Stomach (tissue), 8 donors: ENCODE measurements at regions not wholly inside any gene's neighbourhood (a gene's known extent, or its start where the extent isn't known, plus 50 kb on each side); places are given as distances from the start of the nearest gene placed in this dataset.

Experiments used
- DNase-seq, 2 donors: peaks; one replicate each; pipeline versions ENCODE4 v3.0.0 to v3.0.0-alpha.2; 2013 to 2019
- H3K27ac ChIP-seq, 5 donors: fragments of 200-600 bp in 4 of 5; sonication (generic) in 4 of 5; one replicate each; pipeline ENCODE4 v1.5.1; 2013 to 2019; ENCODE audit warnings: mild to moderate bottlenecking in 1 of 5, moderate library complexity in 1 of 5
- H3K27me3 ChIP-seq, 3 donors: fragments of 200-600 bp; sonication (generic); one replicate each; pipeline ENCODE4 v1.5.1; 2017 to 2019; ENCODE audit warnings: mixed run types in 1 of 3
- H3K36me3 ChIP-seq, 4 donors: fragments of 200-600 bp; sonication (generic); 1 replicate in 3 of 4; 2 replicates in 1 of 4; pipeline ENCODE4 v1.5.1; 2016 to 2019
- H3K4me1 ChIP-seq, 4 donors: fragments of 200-600 bp; sonication (generic); one replicate each; pipeline ENCODE4 v1.5.1; 2016 to 2019
- H3K4me3 ChIP-seq, 4 donors: fragments of 200-600 bp; sonication (generic) in 3 of 4; one replicate each; pipeline ENCODE4 v1.5.1; 2016 to 2019; ENCODE audit warnings: mild to moderate bottlenecking in 1 of 4
- H3K9me3 ChIP-seq, 4 donors: fragments of 200-600 bp; sonication (generic); one replicate each; pipeline ENCODE4 v1.5.1; 2016 to 2019
- CTCF ChIP-seq, 7 experiments: fragments of 450-650 bp in 4 of 7; fragments of 200-600 bp in 3 of 7; sonication (generic) in 3 of 7; IDR thresholded peaks; one replicate each; pipeline ENCODE4 v1.5.1; 2016 to 2019; ENCODE audit warnings: antibody characterized with exemption in 7 of 7, control low read depth in 2 of 7, mild to moderate bottlenecking in 1 of 7
- EP300 ChIP-seq: sonication (generic); formaldehyde crosslinking; IDR thresholded peaks from one replicate; pipeline ENCODE4 v1.6.1; 2017; ENCODE audit warnings: antibody characterized with exemption
- POLR2A ChIP-seq, 4 donors: fragments of 450-650 bp; IDR thresholded peaks; one replicate each; pipeline ENCODE4 v1.6.1; 2016; ENCODE audit warnings: antibody characterized with exemption in 4 of 4, control low read depth in 2 of 4, mild to moderate bottlenecking in 1 of 4, moderate library complexity in 1 of 4
- POLR2AphosphoS5 ChIP-seq, 3 donors: sonication (generic); formaldehyde crosslinking; IDR thresholded peaks; one replicate each; pipeline ENCODE4 v1.6.1; 2016; ENCODE audit warnings: antibody characterized with exemption in 3 of 3
- WGBS, 5 donors: extraction: QIAGEN DNeasy Blood & Tissue Kit in 3 of 5; methylation state at CpG; one replicate each; pipeline versions ENCODE4 v1.1.5 to v1.1.7; 2013 to 2018; 5-methylcytosine and 5-hydroxymethylcytosine counted together
- intact Hi-C: fragments of 100-400 bp; cut with DNase I; formaldehyde crosslinking; loops from one replicate; pipeline ENCODE4 v1.15.1; 2023; ENCODE audit warnings: low total_unique reads
- donor health status: healthy with polysubstance abuse.
- donor health status: Bipolar disorder and iron deficiency.
- donor health status: healthy.

GRCh38 chr3:55128225-55128823 lies 200.5 kb upstream of the LRTM1 start:
- peaks cover 0 to 7% (median 0%) of the 10 kb centered on the region in 4 donors for H3K4me1 ChIP-seq
- H3K36me3 ChIP-seq: no peaks in the 10 kb centered on the region
- WGBS, 5 donors: 17 to 39% (median 23%) methylated on average over 8 of the region's 8 CpGs
- intact Hi-C loops: no loop called here
- H3K4me3 ChIP-seq: no peak overlapping the region
- H3K9me3 ChIP-seq: no peaks in the 10 kb centered on the region
- no peaks in the 10 kb centered on the region for H3K27me3 ChIP-seq
- DNase-seq: peak in 1 of 2 donors; percentile 39
- H3K27ac ChIP-seq: no peak overlapping the region
- TF ChIP-seq EP300 (no peak), POLR2A (IDR thresholded peaks at IDR 0.05) (no peak), CTCF (IDR thresholded peaks at IDR 0.05) (no peak), POLR2AphosphoS5 (IDR thresholded peaks at IDR 0.05) (no peak)

- Histone ChIP-seq H3K4me1 (peaks cover 0 to 7% (median 0%) of the 10 kb centered on the region in 4 donors), H3K27me3 (no peaks in the 10 kb centered on the region), H3K27ac (no peak overlapping the region), H3K4me3 (no peak overlapping the region), H3K36me3 (no peaks in the 10 kb centered on the region), H3K9me3 (no peaks in the 10 kb centered on the region)
- 35 to 54% (median 49%) methylated on average over 4 of the region's 4 CpGs for WGBS, 5 donors
- intact Hi-C loops: no loop called here
- DNase-seq: no peak
- TF ChIP-seq CTCF (IDR thresholded peaks at IDR 0.05) (no peak), EP300 (no peak), POLR2A (IDR thresholded peaks at IDR 0.05) (no peak), POLR2AphosphoS5 (IDR thresholded peaks at IDR 0.05) (no peak)
Observed at GRCh38 chr3:55127565-55127964, 199.7 kb upstream of the LRTM1 start.

- intact Hi-C loops: no loop called here
- Histone ChIP-seq H3K9me3 (no peaks in the 10 kb centered on the region), H3K27me3 (no peaks in the 10 kb centered on the region), H3K4me1 (peaks cover 0 to 7% (median 0%) of the 10 kb centered on the region in 4 donors), H3K4me3 (no peak overlapping the region), H3K36me3 (no peaks in the 10 kb centered on the region), H3K27ac (no peak overlapping the region)
- 70 to 80% (median 78%) methylated on average over 4 of the region's 4 CpGs for WGBS, 5 donors
- TF ChIP-seq CTCF (IDR thresholded peaks at IDR 0.05) (no peak), EP300 (no peak), POLR2A (IDR thresholded peaks at IDR 0.05) (no peak), POLR2AphosphoS5 (IDR thresholded peaks at IDR 0.05) (no peak)
- DNase-seq: no peak
Observed at GRCh38 chr3:55124371-55124770, 196.5 kb upstream of the LRTM1 start.
